A673 (cell line): ENCODE measurements at regions not wholly inside any gene's neighbourhood (a gene's known extent, or its start where the extent isn't known, plus 50 kb on each side); places are given as distances from the start of the nearest gene placed in this dataset.

Source experiments
- BruUV-seq: library from RNA; stranded (reverse); fragments of 400-500 nt; replicated peaks from 2 replicates; lab custom pipeline; 2021; lab: Mats Ljungman, UMichigan
- CTCF ChIA-PET: fragments of 300-600 bp; sonication (Branson Sonifier 250); formaldehyde crosslinking; loops from one replicate; lab custom pipeline; 2022; ENCODE audit warnings: antibody characterized with exemption; lab: Charles Lee
- POLR2A ChIA-PET: fragments of 300-600 bp; sonication (Branson Sonifier 250); formaldehyde crosslinking; loops from one replicate; lab custom pipeline; 2022; ENCODE audit warnings: antibody characterized with exemption; ENCODE audit not compliant: low non-redundant PET; lab: Charles Lee
- DNase-seq: peaks from one replicate; pipeline ENCODE4 v3.0.0-alpha.2; 2015; ENCODE audit warnings: low spot score
- H3K27ac ChIP-seq: fragments of 200-600 bp; sonication (generic); 2 replicates; pipeline ENCODE4 v1.5.1; 2016; ENCODE audit warnings: mixed run types, low read depth, mild to moderate bottlenecking, mixed read lengths, antibody characterized with exemption, low read length; ENCODE audit not compliant: poor library complexity, severe bottlenecking
- H3K27me3 ChIP-seq: fragments of 200-600 bp; sonication (generic); replicated peaks from 2 replicates; pipeline ENCODE4 v1.6.1; 2017; ENCODE audit warnings: mixed run types, low read depth, mild to moderate bottlenecking, mixed read lengths, antibody characterized with exemption, low read length; ENCODE audit not compliant: insufficient read depth, poor library complexity
- H3K36me3 ChIP-seq: fragments of 200-600 bp; sonication (generic); 2 replicates; pipeline ENCODE4 v1.6.1; 2016; ENCODE audit warnings: mixed run types, mild to moderate bottlenecking, mixed read lengths, antibody characterized with exemption, low read length; ENCODE audit not compliant: insufficient read depth, poor library complexity, severe bottlenecking
- H3K4me1 ChIP-seq: fragments of 200-600 bp; sonication (generic); 2 replicates; pipeline ENCODE4 v1.6.1; 2017; ENCODE audit warnings: mixed run types, mild to moderate bottlenecking, mixed read lengths, antibody characterized with exemption, low read length; ENCODE audit not compliant: insufficient read depth, poor library complexity, severe bottlenecking
- H3K4me3 ChIP-seq: fragments of 200-600 bp; sonication (generic); 2 replicates; pipeline ENCODE4 v1.5.1; 2016; ENCODE audit warnings: low read depth, mixed run types, mild to moderate bottlenecking, mixed read lengths, low read length; ENCODE audit not compliant: poor library complexity, severe bottlenecking
- H3K9me3 ChIP-seq: fragments of 200-600 bp; sonication (generic); 2 replicates; pipeline ENCODE4 v1.6.1; 2016; ENCODE audit warnings: mixed run types, low read depth, mild to moderate bottlenecking, mixed read lengths, antibody characterized with exemption, low read length; ENCODE audit not compliant: poor library complexity, severe bottlenecking
- CTCF ChIP-seq: fragments of 300-800, 200-600 bp; sonication (generic); conservative IDR thresholded peaks from 2 replicates; pipeline ENCODE4 v1.5.1; 2017; ENCODE audit warnings: low read depth, mild to moderate bottlenecking, antibody characterized with exemption, low read length, moderate library complexity, mixed read lengths
- EZH2 ChIP-seq: fragments of 200-600 bp; sonication (generic); IDR thresholded peaks from 2 replicates; pipeline ENCODE4 v1.6.1; 2017; ENCODE audit warnings: borderline replicate concordance, low read depth, mild to moderate bottlenecking, mixed read lengths, antibody characterized with exemption, low read length; ENCODE audit not compliant: poor library complexity, severe bottlenecking
- intact Hi-C: fragments of 100-400 bp; cut with micrococcal nuclease; formaldehyde crosslinking; loops from one replicate; pipeline ENCODE4 v1.10.0; 2022; ENCODE audit not compliant: unreplicated experiment

- TF ChIP-seq EZH2 (no peak), CTCF (no peak)
- Histone ChIP-seq H3K27me3 (no peaks in the 10 kb centered on the region), H3K9me3 (no peaks in the 10 kb centered on the region), H3K36me3 (no peaks in the 10 kb centered on the region), H3K27ac (no peak overlapping the region), H3K4me3 (no peak overlapping the region), H3K4me1 (no peaks in the 10 kb centered on the region)
- POLR2A ChIA-PET, result no interaction called here
- CTCF ChIA-PET, result no interaction called here
- no TSS peak for BruUV-seq
- no peak for DNase-seq
- intact Hi-C loops, result no loop called here
Measured at GRCh38 chr12:97784904-97785303, 322.3 kb downstream of the RMST start.

- no peak overlapping the region for H3K4me3 ChIP-seq
- H3K4me1 ChIP-seq, result no peaks in the 10 kb centered on the region
- no peak for DNase-seq
- no peak overlapping the region for H3K27ac ChIP-seq
- no peaks in the 10 kb centered on the region for H3K36me3 ChIP-seq
- POLR2A ChIA-PET, result no interaction called here
- peaks cover 6% of the 10 kb centered on the region for H3K27me3 ChIP-seq
- no peaks in the 10 kb centered on the region for H3K9me3 ChIP-seq
- intact Hi-C loops, result no loop called here
- CTCF ChIA-PET, result no interaction called here
- no TSS peak for BruUV-seq
- TF ChIP-seq CTCF (no peak), EZH2 (no peak)
Measured at GRCh38 chr12:97790281-97790680, 327.7 kb downstream of the RMST start.

GRCh38 chr12:97797473-97797872 is 334.9 kb downstream of the RMST start:
- Histone ChIP-seq H3K4me3 (no peak overlapping the region), H3K36me3 (no peaks in the 10 kb centered on the region), H3K27me3 (peaks cover 16% of the 10 kb centered on the region), H3K27ac (no peak overlapping the region), H3K9me3 (no peaks in the 10 kb centered on the region), H3K4me1 (no peaks in the 10 kb centered on the region)
- no peak for TF ChIP-seq EZH2
- no peak for TF ChIP-seq CTCF
- no peak for DNase-seq
- intact Hi-C loops, result no loop called here
- ChIA-PET CTCF (no interaction called here), POLR2A (no interaction called here)
- BruUV-seq, result no TSS peak
